NCI-H187 (cell line): ENCODE measurements at regions not wholly inside any gene's neighbourhood (a gene's known extent, or its start where the extent isn't known, plus 50 kb on each side); places are given as distances from the start of the nearest gene placed in this dataset.

Experiments used
- DNase-seq, 2 experiments: peaks; one replicate each; lab custom pipeline; 2025; lab: John Stamatoyannopoulos, UW

GRCh38 chr3:181442066-181442465 lies 269.7 kb upstream of the SOX2 start:
- DNase-seq = no peak

- DNase-seq = no peak
These were observed 278.7 kb upstream of the SOX2 start for GRCh38 chr3:181432992-181433391.

GRCh38 chr3:181431748-181432147 lies 280.0 kb upstream of the SOX2 start:
- no peak for DNase-seq

GRCh38 chr3:181425074-181425473 lies 286.7 kb upstream of the SOX2 start:
- DNase-seq = no peak

- no peak for DNase-seq
These were observed 293.5 kb upstream of the SOX2 start for GRCh38 chr3:181418233-181418632.

- no peak for DNase-seq
These were observed 294.0 kb upstream of the SOX2 start for GRCh38 chr3:181417748-181418147.

- DNase-seq = no peak
These were observed 300.9 kb upstream of the SOX2 start for GRCh38 chr3:181410870-181411269.

- DNase-seq = no peak
These were observed 307.7 kb upstream of the SOX2 start for GRCh38 chr3:181403876-181404660.

- DNase-seq = no peak
These were observed 309.4 kb upstream of the SOX2 start for GRCh38 chr3:181402347-181402746.

GRCh38 chr3:181384970-181385369 lies 326.8 kb upstream of the SOX2 start:
- no peak for DNase-seq

- no peak for DNase-seq
These were observed 328.0 kb upstream of the SOX2 start for GRCh38 chr3:181383760-181384159.

GRCh38 chr3:181383201-181383600 lies 328.5 kb upstream of the SOX2 start:
- no peak for DNase-seq

GRCh38 chr3:181382656-181383055 lies 329.1 kb upstream of the SOX2 start:
- DNase-seq = no peak

- DNase-seq = no peak
These were observed 332.4 kb upstream of the SOX2 start for GRCh38 chr3:181379278-181379677.

- DNase-seq = no peak
These were observed 342.1 kb upstream of the SOX2 start for GRCh38 chr3:181369637-181370036.

- DNase-seq = no peak
These were observed 348.5 kb upstream of the SOX2 start for GRCh38 chr3:181363231-181363630.

- DNase-seq = no peak
These were observed 349.3 kb upstream of the SOX2 start for GRCh38 chr3:181362378-181362777.

GRCh38 chr3:181358562-181358961 lies 353.2 kb upstream of the SOX2 start:
- no peak for DNase-seq

- DNase-seq = no peak
These were observed 353.7 kb upstream of the SOX2 start for GRCh38 chr3:181358060-181358459.

GRCh38 chr3:181354140-181354539 lies 357.6 kb upstream of the SOX2 start:
- DNase-seq = no peak

GRCh38 chr3:181344331-181344730 lies 354.8 kb upstream of the DNAJC19 start:
- DNase-seq = no peak

GRCh38 chr3:181336597-181336996 lies 347.1 kb upstream of the DNAJC19 start:
- DNase-seq = no peak

GRCh38 chr3:181333394-181333793 lies 343.9 kb upstream of the DNAJC19 start:
- DNase-seq = no peak
